HG03196 (cell line): ENCODE measurements at regions not wholly inside any gene's neighbourhood (a gene's known extent, or its start where the extent isn't known, plus 50 kb on each side); places are given as distances from the start of the nearest gene placed in this dataset.
"Not testable (repeated sequence)": the region's sequence is repeated elsewhere in the genome, so short reads cannot be mapped to it uniquely, and the experiment has no call there.

Experiments used
- ATAC-seq: cut with Tn5 transposase; IDR thresholded peaks from one replicate; pipeline ENCODE4 v1.9.1; 2021; ENCODE audit not compliant: unreplicated experiment

GRCh38 chr5:74388411-74388810 lies 252.1 kb downstream of the ENC1 start:
- ATAC-seq, result not testable (repeated sequence)

GRCh38 chr5:74386571-74387334 lies 253.8 kb downstream of the ENC1 start:
- ATAC-seq, result no peak

GRCh38 chr5:74384851-74385250 lies 255.7 kb downstream of the ENC1 start:
- ATAC-seq, result no peak

- no peak for ATAC-seq
Measured at GRCh38 chr5:74382987-74383593, 257.4 kb downstream of the ENC1 start.

- no peak for ATAC-seq
Measured at GRCh38 chr5:74382123-74382855, 258.2 kb downstream of the ENC1 start.

GRCh38 chr5:74380193-74380592 lies 260.3 kb downstream of the ENC1 start:
- ATAC-seq, result no peak

GRCh38 chr5:74378464-74378863 lies 262.1 kb downstream of the ENC1 start:
- ATAC-seq, result no peak

GRCh38 chr5:74376187-74376586 lies 264.3 kb downstream of the ENC1 start:
- ATAC-seq, result no peak

- no peak for ATAC-seq
Measured at GRCh38 chr5:74375271-74375670, 265.3 kb downstream of the ENC1 start.

GRCh38 chr5:74374656-74375055 lies 265.9 kb downstream of the ENC1 start:
- no peak for ATAC-seq

GRCh38 chr5:74373076-74373475 lies 267.5 kb downstream of the ENC1 start:
- no peak for ATAC-seq

GRCh38 chr5:74372502-74373064 lies 267.9 kb downstream of the ENC1 start:
- no peak for ATAC-seq

- no peak for ATAC-seq
Measured at GRCh38 chr5:74372051-74372450, 268.5 kb downstream of the ENC1 start.

GRCh38 chr5:74371621-74372020 lies 268.9 kb downstream of the ENC1 start:
- no peak for ATAC-seq

GRCh38 chr5:74370168-74370567 lies 270.4 kb downstream of the ENC1 start:
- no peak for ATAC-seq

GRCh38 chr5:74369173-74369572 lies 271.4 kb downstream of the ENC1 start:
- ATAC-seq, result no peak

GRCh38 chr5:74367934-74368333 lies 272.6 kb downstream of the ENC1 start:
- no peak for ATAC-seq

GRCh38 chr5:74367241-74367733 lies 273.2 kb downstream of the ENC1 start:
- ATAC-seq, result no peak

GRCh38 chr5:74365723-74366122 lies 274.8 kb downstream of the ENC1 start:
- no peak for ATAC-seq

GRCh38 chr5:74364507-74364906 lies 276.0 kb downstream of the ENC1 start:
- ATAC-seq, result no peak

GRCh38 chr5:74363603-74364205 lies 276.8 kb downstream of the ENC1 start:
- no peak for ATAC-seq
